A673 (cell line): ENCODE measurements at regions not wholly inside any gene's neighbourhood (a gene's known extent, or its start where the extent isn't known, plus 50 kb on each side); places are given as distances from the start of the nearest gene placed in this dataset.
A peak's percentile ranks its signal among the peaks of the same experiment; 100 is the strongest.
"Not testable (repeated sequence)": the region's sequence is repeated elsewhere in the genome, so short reads cannot be mapped to it uniquely, and the experiment has no call there.

Experiments
- BruUV-seq: library from RNA; stranded (reverse); fragments of 400-500 nt; replicated peaks from 2 replicates; lab custom pipeline; 2021; lab: Mats Ljungman, UMichigan
- CTCF ChIA-PET: fragments of 300-600 bp; sonication (Branson Sonifier 250); formaldehyde crosslinking; loops from one replicate; lab custom pipeline; 2022; ENCODE audit warnings: antibody characterized with exemption; lab: Charles Lee
- POLR2A ChIA-PET: fragments of 300-600 bp; sonication (Branson Sonifier 250); formaldehyde crosslinking; loops from one replicate; lab custom pipeline; 2022; ENCODE audit warnings: antibody characterized with exemption; ENCODE audit not compliant: low non-redundant PET; lab: Charles Lee
- DNase-seq: peaks from one replicate; pipeline ENCODE4 v3.0.0-alpha.2; 2015; ENCODE audit warnings: low spot score
- H3K27ac ChIP-seq: fragments of 200-600 bp; sonication (generic); 2 replicates; pipeline ENCODE4 v1.5.1; 2016; ENCODE audit warnings: mixed run types, low read depth, mild to moderate bottlenecking, mixed read lengths, antibody characterized with exemption, low read length; ENCODE audit not compliant: poor library complexity, severe bottlenecking
- H3K27me3 ChIP-seq: fragments of 200-600 bp; sonication (generic); replicated peaks from 2 replicates; pipeline ENCODE4 v1.6.1; 2017; ENCODE audit warnings: mixed run types, low read depth, mild to moderate bottlenecking, mixed read lengths, antibody characterized with exemption, low read length; ENCODE audit not compliant: insufficient read depth, poor library complexity
- H3K36me3 ChIP-seq: fragments of 200-600 bp; sonication (generic); 2 replicates; pipeline ENCODE4 v1.6.1; 2016; ENCODE audit warnings: mixed run types, mild to moderate bottlenecking, mixed read lengths, antibody characterized with exemption, low read length; ENCODE audit not compliant: insufficient read depth, poor library complexity, severe bottlenecking
- H3K4me1 ChIP-seq: fragments of 200-600 bp; sonication (generic); 2 replicates; pipeline ENCODE4 v1.6.1; 2017; ENCODE audit warnings: mixed run types, mild to moderate bottlenecking, mixed read lengths, antibody characterized with exemption, low read length; ENCODE audit not compliant: insufficient read depth, poor library complexity, severe bottlenecking
- H3K4me3 ChIP-seq: fragments of 200-600 bp; sonication (generic); 2 replicates; pipeline ENCODE4 v1.5.1; 2016; ENCODE audit warnings: low read depth, mixed run types, mild to moderate bottlenecking, mixed read lengths, low read length; ENCODE audit not compliant: poor library complexity, severe bottlenecking
- H3K9me3 ChIP-seq: fragments of 200-600 bp; sonication (generic); 2 replicates; pipeline ENCODE4 v1.6.1; 2016; ENCODE audit warnings: mixed run types, low read depth, mild to moderate bottlenecking, mixed read lengths, antibody characterized with exemption, low read length; ENCODE audit not compliant: poor library complexity, severe bottlenecking
- EZH2 ChIP-seq: fragments of 200-600 bp; sonication (generic); IDR thresholded peaks from 2 replicates; pipeline ENCODE4 v1.6.1; 2017; ENCODE audit warnings: borderline replicate concordance, low read depth, mild to moderate bottlenecking, mixed read lengths, antibody characterized with exemption, low read length; ENCODE audit not compliant: poor library complexity, severe bottlenecking
- intact Hi-C: fragments of 100-400 bp; cut with micrococcal nuclease; formaldehyde crosslinking; loops from one replicate; pipeline ENCODE4 v1.10.0; 2022; ENCODE audit not compliant: unreplicated experiment
- TF ChIP-seq, protein P1 (sequence below): fragments of 300-800, 200-600 bp; sonication (generic); conservative IDR thresholded peaks from 2 replicates; pipeline ENCODE4 v1.5.1; 2017; ENCODE audit warnings: low read depth, mild to moderate bottlenecking, antibody characterized with exemption, low read length, moderate library complexity, mixed read lengths

DNA sequence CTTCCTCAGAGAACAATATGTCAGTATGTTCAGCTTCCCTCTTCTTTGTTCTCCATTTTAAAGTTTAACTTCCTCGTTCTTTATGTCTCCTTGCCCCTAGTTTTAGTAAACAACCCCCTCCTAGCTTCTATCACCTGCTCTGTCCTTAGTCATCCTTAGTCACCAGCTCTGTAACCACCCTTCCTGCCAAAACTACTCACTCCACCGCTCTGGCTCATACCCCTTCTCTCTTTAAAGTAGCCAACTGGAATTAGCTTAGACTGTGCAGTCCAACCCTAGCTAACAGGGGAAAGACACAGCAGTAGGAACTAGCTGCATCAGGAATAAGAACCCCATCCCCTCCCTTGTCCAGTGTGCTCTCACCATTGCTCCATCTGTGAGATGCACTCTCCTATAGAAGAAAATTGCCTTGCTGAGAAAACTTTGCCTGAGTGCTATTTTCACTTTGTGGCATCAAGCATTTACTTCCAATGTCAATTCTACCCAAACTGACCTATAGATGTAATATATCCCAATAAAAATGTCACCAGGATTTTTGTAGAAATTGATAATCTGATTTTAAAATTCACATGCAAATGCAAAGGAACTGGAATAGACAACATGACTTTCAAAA, 603.2 kb downstream of the C12orf50 start:
- CTCF ChIA-PET, result no interaction called here

DNA sequence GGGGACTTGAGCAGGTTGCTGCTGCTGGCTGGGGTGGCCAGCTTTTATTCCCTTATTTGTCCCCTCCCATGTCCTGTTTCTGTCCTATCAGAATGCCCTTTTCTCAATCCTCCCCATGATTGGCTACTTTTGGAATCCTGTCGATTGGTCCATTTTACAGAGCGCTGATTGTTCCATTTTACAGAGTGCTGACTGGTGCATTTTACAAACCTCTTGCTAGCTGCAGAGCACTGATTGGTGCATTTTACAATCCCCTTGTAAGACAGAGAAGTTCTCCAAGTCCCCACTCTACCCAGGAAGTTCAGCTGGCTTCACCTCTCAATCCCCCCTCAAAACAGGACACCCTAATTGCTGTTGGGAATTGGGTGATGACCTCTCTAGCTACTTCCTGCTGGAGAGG, 608.0 kb downstream of the C12orf50 start:
- H3K27me3 ChIP-seq, H3K36me3 ChIP-seq, H3K4me3 ChIP-seq, H3K4me1 ChIP-seq, H3K9me3 ChIP-seq, intact Hi-C loops, H3K27ac ChIP-seq, CTCF ChIA-PET, BruUV-seq, DNase-seq, POLR2A ChIA-PET: not testable (repeated sequence)

More for the DNA sequence above, 603.2 kb downstream of the C12orf50 start:
- POLR2A ChIA-PET, result no interaction called here
- Histone ChIP-seq H3K4me3 (no peak overlapping the region), H3K27ac (no peak overlapping the region), H3K9me3 (peaks cover 7% of the 10 kb centered on the region), H3K4me1 (no peaks in the 10 kb centered on the region), H3K36me3 (no peaks in the 10 kb centered on the region), H3K27me3 (no peaks in the 10 kb centered on the region)
- intact Hi-C loops, result no loop called here
- no peak for TF ChIP-seq EZH2
- TF ChIP-seq, protein P1, sequence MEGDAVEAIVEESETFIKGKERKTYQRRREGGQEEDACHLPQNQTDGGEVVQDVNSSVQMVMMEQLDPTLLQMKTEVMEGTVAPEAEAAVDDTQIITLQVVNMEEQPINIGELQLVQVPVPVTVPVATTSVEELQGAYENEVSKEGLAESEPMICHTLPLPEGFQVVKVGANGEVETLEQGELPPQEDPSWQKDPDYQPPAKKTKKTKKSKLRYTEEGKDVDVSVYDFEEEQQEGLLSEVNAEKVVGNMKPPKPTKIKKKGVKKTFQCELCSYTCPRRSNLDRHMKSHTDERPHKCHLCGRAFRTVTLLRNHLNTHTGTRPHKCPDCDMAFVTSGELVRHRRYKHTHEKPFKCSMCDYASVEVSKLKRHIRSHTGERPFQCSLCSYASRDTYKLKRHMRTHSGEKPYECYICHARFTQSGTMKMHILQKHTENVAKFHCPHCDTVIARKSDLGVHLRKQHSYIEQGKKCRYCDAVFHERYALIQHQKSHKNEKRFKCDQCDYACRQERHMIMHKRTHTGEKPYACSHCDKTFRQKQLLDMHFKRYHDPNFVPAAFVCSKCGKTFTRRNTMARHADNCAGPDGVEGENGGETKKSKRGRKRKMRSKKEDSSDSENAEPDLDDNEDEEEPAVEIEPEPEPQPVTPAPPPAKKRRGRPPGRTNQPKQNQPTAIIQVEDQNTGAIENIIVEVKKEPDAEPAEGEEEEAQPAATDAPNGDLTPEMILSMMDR, result no peak
- no peak for DNase-seq
- no TSS peak for BruUV-seq

DNA sequence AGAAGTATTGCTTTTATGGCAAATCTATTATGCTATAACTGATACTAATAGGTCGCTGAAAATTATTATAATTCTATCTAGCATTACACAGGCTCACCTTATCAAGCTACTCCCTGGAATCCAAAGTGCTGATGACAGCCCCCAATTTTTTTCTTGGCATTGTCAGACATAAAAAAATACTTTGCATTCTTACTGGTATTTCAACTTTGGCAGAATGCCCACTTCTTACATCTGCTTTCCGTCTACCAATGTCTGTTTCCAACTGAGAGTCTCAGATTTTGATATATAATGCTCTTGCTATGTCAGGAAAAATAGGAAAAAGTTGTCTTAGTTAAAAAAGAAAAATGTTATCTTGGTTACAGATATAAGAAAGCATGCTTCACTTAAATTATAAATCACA, 615.4 kb downstream of the C12orf50 start:
- intact Hi-C loops, result no loop called here
- Histone ChIP-seq H3K9me3 (no peaks in the 10 kb centered on the region), H3K27ac (no peak overlapping the region), H3K4me1 (no peaks in the 10 kb centered on the region), H3K27me3 (no peaks in the 10 kb centered on the region), H3K4me3 (no peak overlapping the region), H3K36me3 (no peaks in the 10 kb centered on the region)
- no peak for TF ChIP-seq EZH2
- TF ChIP-seq, protein P1, result no peak
- peak; percentile 58 for DNase-seq
- CTCF ChIA-PET, result no interaction called here
- POLR2A ChIA-PET, result no interaction called here
- BruUV-seq, result no TSS peak

DNA sequence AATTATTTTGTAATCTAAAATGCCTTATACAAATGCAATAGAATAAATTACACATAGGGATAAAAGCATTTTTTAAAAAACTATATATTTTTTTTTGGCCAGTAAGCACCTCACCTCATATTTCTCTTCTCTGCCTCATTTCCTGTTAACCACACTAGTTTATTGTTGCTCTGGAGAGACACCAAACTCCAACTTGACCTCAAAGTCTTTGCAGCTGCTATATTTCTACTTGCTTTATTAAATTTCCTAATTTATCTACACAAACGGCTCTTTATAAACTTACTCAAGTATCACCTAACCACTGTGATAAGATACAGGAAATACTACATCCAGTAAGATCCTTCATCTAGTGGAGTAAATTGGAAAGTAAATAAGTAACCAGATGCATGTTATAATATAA, 622.3 kb downstream of the C12orf50 start:
- POLR2A ChIA-PET, result no interaction called here
- Histone ChIP-seq H3K4me3 (no peak overlapping the region), H3K9me3 (no peaks in the 10 kb centered on the region), H3K27ac (no peak overlapping the region), H3K4me1 (no peaks in the 10 kb centered on the region), H3K27me3 (no peaks in the 10 kb centered on the region), H3K36me3 (no peaks in the 10 kb centered on the region)
- DNase-seq, result no peak
- intact Hi-C loops, result no loop called here
- CTCF ChIA-PET, result no interaction called here
- TF ChIP-seq, protein P1, result no peak
- no peak for TF ChIP-seq EZH2
- no TSS peak for BruUV-seq
